ENCODE measurements at regions not wholly inside any gene's neighbourhood (a gene's known extent, or its start where the extent isn't known, plus 50 kb on each side); places are given as distances from the start of the nearest gene placed in this dataset.
"Not testable (repeated sequence)": the region's sequence is repeated elsewhere in the genome, so short reads cannot be mapped to it uniquely, and the experiment has no call there.

GRCh38 chr11:38867338-38867737 lies 2269.3 kb upstream of the RAG2 start:
- ATAC-seq, result no peak

- no peak for ATAC-seq
Measured at GRCh38 chr11:38865922-38866321, 2267.9 kb upstream of the RAG2 start.

GRCh38 chr11:38842991-38843390 lies 2245.0 kb upstream of the RAG2 start:
- ATAC-seq, result no peak

- no peak for ATAC-seq
Measured at GRCh38 chr11:38839071-38839470, 2241.0 kb upstream of the RAG2 start.

GRCh38 chr11:38835966-38836365 lies 2237.9 kb upstream of the RAG2 start:
- ATAC-seq, result no peak

- no peak for ATAC-seq
Measured at GRCh38 chr11:38824573-38824972, 2226.5 kb upstream of the RAG2 start.

GRCh38 chr11:38821786-38822185 lies 2223.8 kb upstream of the RAG2 start:
- ATAC-seq, result not testable (repeated sequence)

- no peak for ATAC-seq
Measured at GRCh38 chr11:38819981-38820380, 2221.9 kb upstream of the RAG2 start.

GRCh38 chr11:38818720-38819119 lies 2220.7 kb upstream of the RAG2 start:
- ATAC-seq, result no peak

- ATAC-seq, result no peak
Measured at GRCh38 chr11:38814670-38815069, 2216.6 kb upstream of the RAG2 start.

- ATAC-seq, result no peak
Measured at GRCh38 chr11:38809521-38809920, 2211.5 kb upstream of the RAG2 start.

- no peak for ATAC-seq
Measured at GRCh38 chr11:38796281-38796680, 2198.2 kb upstream of the RAG2 start.

GRCh38 chr11:38795027-38795426 lies 2197.0 kb upstream of the RAG2 start:
- no peak for ATAC-seq

GRCh38 chr11:38791346-38791961 lies 2193.4 kb upstream of the RAG2 start:
- ATAC-seq, result peak; percentile 56

- no peak for ATAC-seq
Measured at GRCh38 chr11:38788561-38788960, 2190.5 kb upstream of the RAG2 start.

GRCh38 chr11:38784164-38784563 lies 2186.1 kb upstream of the RAG2 start:
- ATAC-seq, result no peak

- ATAC-seq, result no peak
Measured at GRCh38 chr11:38766796-38767195, 2168.8 kb upstream of the RAG2 start.

- no peak for ATAC-seq
Measured at GRCh38 chr11:38759394-38759793, 2161.4 kb upstream of the RAG2 start.

- no peak for ATAC-seq
Measured at GRCh38 chr11:38756537-38756936, 2158.5 kb upstream of the RAG2 start.

- no peak for ATAC-seq
Measured at GRCh38 chr11:38751421-38751820, 2153.4 kb upstream of the RAG2 start.

- not testable (repeated sequence) for ATAC-seq
Measured at GRCh38 chr11:38746516-38746915, 2148.5 kb upstream of the RAG2 start.

- ATAC-seq, result no peak
Measured at GRCh38 chr11:38723361-38723760, 2125.3 kb upstream of the RAG2 start.

- no peak for ATAC-seq
Measured at GRCh38 chr11:38721586-38722315, 2123.7 kb upstream of the RAG2 start.

GRCh38 chr11:38718659-38719058 lies 2120.6 kb upstream of the RAG2 start:
- no peak for ATAC-seq

GRCh38 chr11:38718049-38718448 lies 2120.0 kb upstream of the RAG2 start:
- no peak for ATAC-seq

Data from esophagus mucosa (tissue), 1 donor.